Umbilical cord (tissue), 1 donor: ENCODE measurements at regions not wholly inside any gene's neighbourhood (a gene's known extent, or its start where the extent isn't known, plus 50 kb on each side); places are given as distances from the start of the nearest gene placed in this dataset.
"Not testable (repeated sequence)": the region's sequence is repeated elsewhere in the genome, so short reads cannot be mapped to it uniquely, and the experiment has no call there.

Experiments
- DNase-seq: peaks from one replicate; pipeline ENCODE4 v3.0.0-alpha.2; 2015; ENCODE audit warnings: low spot score

GRCh38 chr22:22120160-22120559 is 124.4 kb upstream of the VPREB1 start:
- DNase-seq, result no peak

GRCh38 chr22:22118987-22119386 is 125.6 kb upstream of the VPREB1 start:
- DNase-seq, result no peak

- DNase-seq, result not testable (repeated sequence)
These were observed 126.6 kb upstream of the VPREB1 start for GRCh38 chr22:22117864-22118544.

GRCh38 chr22:22116997-22117770 is 127.4 kb upstream of the VPREB1 start:
- not testable (repeated sequence) for DNase-seq

GRCh38 chr22:22113701-22114100 is 130.9 kb upstream of the VPREB1 start:
- DNase-seq, result no peak

GRCh38 chr22:22112533-22113294 is 130.1 kb upstream of the TOP3B start:
- no peak for DNase-seq

- DNase-seq, result no peak
These were observed 129.4 kb upstream of the TOP3B start for GRCh38 chr22:22111983-22112382.

- peak; percentile 42 for DNase-seq
These were observed 128.7 kb upstream of the TOP3B start for GRCh38 chr22:22111267-22111751.

GRCh38 chr22:22110548-22111266 is 128.1 kb upstream of the TOP3B start:
- DNase-seq, result peak; percentile 74

GRCh38 chr22:22109693-22110466 is 127.3 kb upstream of the TOP3B start:
- DNase-seq, result peak; percentile 20

- DNase-seq, result no peak
These were observed 124.3 kb upstream of the TOP3B start for GRCh38 chr22:22106855-22107254.

- DNase-seq, result no peak
These were observed 122.8 kb upstream of the TOP3B start for GRCh38 chr22:22105364-22105763.

GRCh38 chr22:22103078-22103875 is 120.7 kb upstream of the TOP3B start:
- DNase-seq, result no peak

GRCh38 chr22:22099833-22100812 is 117.5 kb upstream of the TOP3B start:
- no peak for DNase-seq

GRCh38 chr22:22099194-22099486 is 116.6 kb upstream of the TOP3B start:
- no peak for DNase-seq

- DNase-seq, result no peak
These were observed 116.0 kb upstream of the TOP3B start for GRCh38 chr22:22098457-22099193.

GRCh38 chr22:22097727-22098228 is 115.2 kb upstream of the TOP3B start:
- no peak for DNase-seq

GRCh38 chr22:22094921-22095320 is 112.3 kb upstream of the TOP3B start:
- no peak for DNase-seq
